IMR-90 (cell line): ENCODE measurements at regions not wholly inside any gene's neighbourhood (a gene's known extent, or its start where the extent isn't known, plus 50 kb on each side); places are given as distances from the start of the nearest gene placed in this dataset.
A peak's percentile ranks its signal among the peaks of the same experiment; 100 is the strongest.

Experiments
- ATAC-seq: fragments of 200-7000 bp; cut with Tn5 transposase; 2 replicates; pipeline ENCODE4 v1.9.1; 2020; ENCODE audit warnings: low read depth, mild to moderate bottlenecking, moderate library complexity
- BruUV-seq: library from RNA; stranded (reverse); fragments of 400-500 nt; replicated peaks from 2 replicates; lab custom pipeline; 2021; lab: Mats Ljungman, UMichigan
- CTCF ChIA-PET: fragments of 300-600 bp; formaldehyde crosslinking; extraction: SDS; loops from one replicate; lab custom pipeline; 2021; ENCODE audit warnings: antibody characterized with exemption; lab: Yijun Ruan, JAX
- POLR2A ChIA-PET: fragments of 300-600 bp; sonication (Branson Sonifier 250); formaldehyde crosslinking; loops from one replicate; lab custom pipeline; 2022; ENCODE audit warnings: antibody characterized with exemption; ENCODE audit not compliant: unreplicated experiment; lab: Charles Lee
- DNase-seq: peaks from one replicate; pipeline ENCODE4 v3.0.0; 2013
- H2AFZ ChIP-seq: replicated peaks from 2 replicates; pipeline ENCODE3; 2013; ENCODE audit warnings: low read length, mild to moderate bottlenecking; ENCODE audit not compliant: poor library complexity
- H2AK5ac ChIP-seq: 2 replicates; pipeline ENCODE4 v1.6.1; 2013; ENCODE audit warnings: low read depth, low read length, inconsistent platforms
- H2AK9ac ChIP-seq: replicated peaks from 2 replicates; pipeline ENCODE3; 2013; ENCODE audit warnings: mild to moderate bottlenecking, low read depth, low read length, moderate library complexity; ENCODE audit not compliant: poor library complexity
- H2BK120ac ChIP-seq: 2 replicates; pipeline ENCODE4 v1.6.1; 2013; ENCODE audit warnings: low read depth, low read length, inconsistent platforms
- H2BK15ac ChIP-seq: 3 replicates; pipeline ENCODE4 v1.6.1; 2013; ENCODE audit warnings: low read depth, low read length, inconsistent platforms
- H2BK20ac ChIP-seq: 2 replicates; pipeline ENCODE4 v1.6.1; 2013; ENCODE audit warnings: low read depth, mild to moderate bottlenecking, inconsistent platforms, low read length, moderate library complexity
- H2BK5ac ChIP-seq: 2 replicates; pipeline ENCODE4 v1.6.1; 2013; ENCODE audit warnings: mild to moderate bottlenecking, low read depth, low read length, inconsistent platforms; ENCODE audit not compliant: poor library complexity, severe bottlenecking
- H3K14ac ChIP-seq: replicated peaks from 2 replicates; pipeline ENCODE4 v1.6.1; 2013; ENCODE audit warnings: low read depth, low read length, inconsistent platforms
- H3K18ac ChIP-seq: 2 replicates; pipeline ENCODE4 v1.6.1; 2013; ENCODE audit warnings: low read depth, low read length, control low read depth
- H3K23ac ChIP-seq: 2 replicates; pipeline ENCODE4 v1.6.1; 2013; ENCODE audit warnings: low read depth, low read length, inconsistent platforms
- H3K27ac ChIP-seq: 2 replicates; pipeline ENCODE4 v1.5.1; 2013; ENCODE audit warnings: mild to moderate bottlenecking, control low read depth, low read length; ENCODE audit not compliant: insufficient read depth
- H3K27me3 ChIP-seq: 2 replicates; pipeline ENCODE4 v1.6.1; 2013; ENCODE audit warnings: low read length; ENCODE audit not compliant: control insufficient read depth, insufficient read depth
- H3K36me3 ChIP-seq: 2 replicates; pipeline ENCODE4 v1.6.1; 2013; ENCODE audit warnings: low read length, mixed read lengths; ENCODE audit not compliant: control insufficient read depth, insufficient read depth
- H3K4ac ChIP-seq: 2 replicates; pipeline ENCODE4 v1.6.1; 2013; ENCODE audit warnings: low read depth, low read length, inconsistent platforms
- H3K4me1 ChIP-seq: 2 replicates; pipeline ENCODE4 v1.6.1; 2013; ENCODE audit warnings: low read length, mixed read lengths; ENCODE audit not compliant: control insufficient read depth, insufficient read depth
- H3K4me2 ChIP-seq: 2 replicates; pipeline ENCODE4 v1.6.1; 2013; ENCODE audit warnings: low read depth, mild to moderate bottlenecking, control low read depth, low read length, moderate library complexity
- H3K4me3 ChIP-seq: 2 replicates; pipeline ENCODE4 v1.5.1; 2013; ENCODE audit warnings: low read depth, mild to moderate bottlenecking, control low read depth, low read length, moderate library complexity; ENCODE audit not compliant: insufficient read depth
- H3K56ac ChIP-seq: 2 replicates; pipeline ENCODE4 v1.6.1; 2013; ENCODE audit warnings: low read length, inconsistent platforms; ENCODE audit not compliant: insufficient read depth; ENCODE audit errors: extremely low read depth
- H3K79me1 ChIP-seq, 2 experiments: 2 replicates each; pipeline ENCODE4 v1.6.1; 2013; ENCODE audit warnings: low read length in 2 of 2, inconsistent platforms in 1 of 2, low read depth in 1 of 2
- H3K9ac ChIP-seq: 2 replicates; pipeline ENCODE4 v1.6.1; 2013; ENCODE audit warnings: low read depth, low read length, control low read depth
- H3K9me1 ChIP-seq: 2 replicates; pipeline ENCODE4 v1.6.1; 2013; ENCODE audit warnings: low read length, inconsistent platforms; ENCODE audit not compliant: insufficient read depth
- H3K9me3 ChIP-seq: 2 replicates; pipeline ENCODE4 v1.6.1; 2013; ENCODE audit warnings: low read length; ENCODE audit not compliant: control insufficient read depth, insufficient read depth
- H4K20me1 ChIP-seq: 2 replicates; pipeline ENCODE4 v1.6.1; 2013; ENCODE audit warnings: low read length, inconsistent platforms; ENCODE audit not compliant: insufficient read depth
- H4K5ac ChIP-seq: 2 replicates; pipeline ENCODE4 v1.6.1; 2013; ENCODE audit warnings: mild to moderate bottlenecking, low read depth, low read length, control low read depth
- H4K8ac ChIP-seq, 2 experiments: 2 replicates each; pipeline ENCODE4 v1.6.1; 2013; ENCODE audit warnings: low read depth in 2 of 2, low read length in 2 of 2, control low read depth in 1 of 2, inconsistent platforms in 1 of 2
- H4K91ac ChIP-seq: 2 replicates; pipeline ENCODE4 v1.6.1; 2013; ENCODE audit warnings: low read depth, low read length, inconsistent platforms; ENCODE audit not compliant: insufficient read depth
- BHLHE40 ChIP-seq: fragments of 150-350 bp; IDR thresholded peaks from 2 replicates; pipeline ENCODE4 v1.6.1; 2016; ENCODE audit warnings: mild to moderate bottlenecking, low read depth, low read length
- CEBPB ChIP-seq: IDR thresholded peaks from 2 replicates; pipeline ENCODE4 v1.6.1; 2012; ENCODE audit warnings: low read depth, low read length, improper control_type of control experiment
- FOS ChIP-seq: fragments of 150-350 bp; IDR thresholded peaks from 2 replicates; pipeline ENCODE4 v1.6.1; 2016; ENCODE audit warnings: low read depth, low read length
- MAFK ChIP-seq: IDR thresholded peaks from 2 replicates; pipeline ENCODE4 v1.6.1; 2012; ENCODE audit warnings: low read depth, low read length, improper control_type of control experiment
- MAZ ChIP-seq: IDR thresholded peaks from 2 replicates; pipeline ENCODE4 v1.6.1; 2012; ENCODE audit warnings: low read depth, mild to moderate bottlenecking, low read length, improper control_type of control experiment, moderate library complexity, borderline replicate concordance
- MXI1 ChIP-seq: IDR thresholded peaks from 2 replicates; pipeline ENCODE4 v1.6.1; 2012; ENCODE audit warnings: low read depth, mild to moderate bottlenecking, low read length, moderate library complexity, borderline replicate concordance
- NFE2L2 ChIP-seq: fragments of 150-350 bp; IDR thresholded peaks from 2 replicates; pipeline ENCODE4 v1.6.1; 2016; ENCODE audit warnings: low read depth, mild to moderate bottlenecking, low read length
- POLR2A ChIP-seq: IDR thresholded peaks from 2 replicates; pipeline ENCODE4 v1.6.1; 2012; ENCODE audit warnings: mild to moderate bottlenecking, low read depth, low read length
- RAD21 ChIP-seq: IDR thresholded peaks from 2 replicates; pipeline ENCODE4 v1.6.1; 2012; ENCODE audit warnings: low read length, improper control_type of control experiment
- RFX5 ChIP-seq: IDR thresholded peaks from 2 replicates; pipeline ENCODE4 v1.8.0; 2012; ENCODE audit warnings: low read depth, mild to moderate bottlenecking, low read length, moderate library complexity
- SMC3 ChIP-seq: fragments of 150-350 bp; IDR thresholded peaks from 2 replicates; pipeline ENCODE4 v1.6.1; 2016; ENCODE audit warnings: low read depth, mild to moderate bottlenecking, antibody characterized with exemption, low read length, moderate library complexity
- WGBS, 2 experiments: methylation state at CpG; one replicate each; pipeline versions ENCODE4 v1.1.5 to v1.1.7; 2013; ENCODE audit warnings: missing lambda C conversion rate in 2 of 2; ENCODE audit not compliant: insufficient read length in 1 of 2; ENCODE audit errors: extremely low coverage in 2 of 2; 5-methylcytosine and 5-hydroxymethylcytosine counted together
- dilution Hi-C: fragments of 300-500 bp; cut with HindIII; formaldehyde crosslinking; loops from one replicate; pipeline ENCODE4 v1.14.3; 2018; ENCODE audit warnings: low sequenced_read_pairs; ENCODE audit not compliant: unreplicated experiment
- in situ Hi-C: fragments of 300-500 bp; cut with MboI; formaldehyde crosslinking; loops from 3 replicates; pipeline ENCODE4 v1.14.3; 2019; ENCODE audit warnings: low sequenced_read_pairs, inconsistent platforms, mixed read lengths
- intact Hi-C: fragments of 100-400 bp; cut with micrococcal nuclease; formaldehyde crosslinking; loops from 2 replicates; pipeline ENCODE4 v1.10.0; 2022
- TF ChIP-seq, protein P1 (sequence below): conservative IDR thresholded peaks from 2 replicates; pipeline ENCODE4 v1.5.1; 2012; ENCODE audit warnings: mild to moderate bottlenecking, low read depth, low read length, improper control_type of control experiment
- TF ChIP-seq, protein P2 (sequence below): fragments of 150-350 bp; IDR thresholded peaks from 2 replicates; pipeline ENCODE4 v1.6.1; 2017; ENCODE audit warnings: mild to moderate bottlenecking, antibody characterized with exemption, low read length, low read depth

DNA sequence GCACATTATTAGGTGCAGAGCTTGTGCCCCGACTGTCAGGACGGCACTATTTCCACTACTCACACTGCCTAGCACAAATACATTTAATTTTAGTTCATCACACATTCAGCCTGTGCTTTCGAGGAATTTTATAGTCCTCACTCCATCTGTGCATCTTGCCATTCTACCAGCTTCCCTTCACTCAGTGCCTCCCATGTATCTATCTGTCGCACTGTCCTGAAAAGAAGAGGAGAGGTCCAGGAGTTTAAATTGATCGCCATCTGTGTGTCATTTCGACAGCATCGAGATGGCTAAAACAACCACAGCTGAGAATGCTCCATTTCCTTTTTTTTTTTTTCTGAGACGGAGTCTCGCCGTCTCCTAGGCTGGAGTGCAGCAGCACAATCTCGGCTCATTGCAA, 97.6 kb upstream of the FOXN3 start:
- ChIA-PET POLR2A (no interaction called here), CTCF (no interaction called here)
- Histone ChIP-seq H4K5ac (no peak overlapping the region), H3K18ac (no peak overlapping the region), H3K56ac (no peak overlapping the region), H2BK15ac (peak overlapping the region; percentile 58; the same call in 1 of the 3 replicates), H3K4ac (peak overlapping the region; percentile 29; the same call in 1 of the 2 replicates), H2BK5ac (no peak overlapping the region), H3K36me3 (peaks cover 4% of the 10 kb centered on the region; the same call in 1 of the 2 replicates), H3K79me1 (peaks cover 50 to 73% of the 10 kb centered on the region in 2 experiments), H3K27me3 (no peaks in the 10 kb centered on the region), H3K4me3 (no peak overlapping the region), H2AK5ac (no peak overlapping the region), H4K91ac (no peak overlapping the region), H3K4me2 (no peak overlapping the region), H3K14ac (0 out of 2 replicates have a peak overlapping the region, but pooled peaks have one; percentile 15), H2BK20ac (no peak overlapping the region), H3K9me1 (peaks cover 31% of the 10 kb centered on the region), H2BK120ac (no peak overlapping the region), H2AK9ac (peak overlapping the region; percentile 10), H3K4me1 (peaks cover 15% of the 10 kb centered on the region), H3K9ac (no peak overlapping the region), H3K9me3 (no peaks in the 10 kb centered on the region), H3K27ac (no peak overlapping the region), H3K23ac (no peak overlapping the region), H4K20me1 (no peaks in the 10 kb centered on the region; the same call in 1 of the 2 replicates), H4K8ac (no peak overlapping the region), H2AFZ (no peak overlapping the region)
- in situ Hi-C loops (no loop called here), dilution Hi-C loops (no loop called here), intact Hi-C loops (no loop called here)
- DNase-seq, result no peak
- no peak for ATAC-seq
- no peak for TF ChIP-seq CEBPB
- TF ChIP-seq RFX5, result no peak
- TF ChIP-seq FOS, result no peak
- TF ChIP-seq, protein P1, sequence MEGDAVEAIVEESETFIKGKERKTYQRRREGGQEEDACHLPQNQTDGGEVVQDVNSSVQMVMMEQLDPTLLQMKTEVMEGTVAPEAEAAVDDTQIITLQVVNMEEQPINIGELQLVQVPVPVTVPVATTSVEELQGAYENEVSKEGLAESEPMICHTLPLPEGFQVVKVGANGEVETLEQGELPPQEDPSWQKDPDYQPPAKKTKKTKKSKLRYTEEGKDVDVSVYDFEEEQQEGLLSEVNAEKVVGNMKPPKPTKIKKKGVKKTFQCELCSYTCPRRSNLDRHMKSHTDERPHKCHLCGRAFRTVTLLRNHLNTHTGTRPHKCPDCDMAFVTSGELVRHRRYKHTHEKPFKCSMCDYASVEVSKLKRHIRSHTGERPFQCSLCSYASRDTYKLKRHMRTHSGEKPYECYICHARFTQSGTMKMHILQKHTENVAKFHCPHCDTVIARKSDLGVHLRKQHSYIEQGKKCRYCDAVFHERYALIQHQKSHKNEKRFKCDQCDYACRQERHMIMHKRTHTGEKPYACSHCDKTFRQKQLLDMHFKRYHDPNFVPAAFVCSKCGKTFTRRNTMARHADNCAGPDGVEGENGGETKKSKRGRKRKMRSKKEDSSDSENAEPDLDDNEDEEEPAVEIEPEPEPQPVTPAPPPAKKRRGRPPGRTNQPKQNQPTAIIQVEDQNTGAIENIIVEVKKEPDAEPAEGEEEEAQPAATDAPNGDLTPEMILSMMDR, result no peak
- TF ChIP-seq, protein P2, sequence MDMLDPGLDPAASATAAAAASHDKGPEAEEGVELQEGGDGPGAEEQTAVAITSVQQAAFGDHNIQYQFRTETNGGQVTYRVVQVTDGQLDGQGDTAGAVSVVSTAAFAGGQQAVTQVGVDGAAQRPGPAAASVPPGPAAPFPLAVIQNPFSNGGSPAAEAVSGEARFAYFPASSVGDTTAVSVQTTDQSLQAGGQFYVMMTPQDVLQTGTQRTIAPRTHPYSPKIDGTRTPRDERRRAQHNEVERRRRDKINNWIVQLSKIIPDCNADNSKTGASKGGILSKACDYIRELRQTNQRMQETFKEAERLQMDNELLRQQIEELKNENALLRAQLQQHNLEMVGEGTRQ, result no peak
- no peak for TF ChIP-seq POLR2A
- TF ChIP-seq RAD21, result no peak
- no peak for TF ChIP-seq MAFK
- TF ChIP-seq SMC3, result no peak
- TF ChIP-seq MXI1, result no peak
- no peak for TF ChIP-seq NFE2L2
- TF ChIP-seq BHLHE40, result no peak
- TF ChIP-seq MAZ, result no peak
- 96% methylated on average over 5 of the region's 11 CpGs; no CpG with 5 or more reads in 1 of the 2 experiments for WGBS, 2 experiments
- no TSS peak for BruUV-seq
